Stomach (tissue), 8 donors: ENCODE measurements at regions not wholly inside any gene's neighbourhood (a gene's known extent, or its start where the extent isn't known, plus 50 kb on each side); places are given as distances from the start of the nearest gene placed in this dataset.

Experiments
- DNase-seq, 2 donors: peaks; one replicate each; pipeline versions ENCODE4 v3.0.0 to v3.0.0-alpha.2; 2013 to 2019
- H3K27ac ChIP-seq, 5 donors: fragments of 200-600 bp in 4 of 5; sonication (generic) in 4 of 5; one replicate each; pipeline ENCODE4 v1.5.1; 2013 to 2019; ENCODE audit warnings: mild to moderate bottlenecking in 1 of 5, moderate library complexity in 1 of 5
- H3K27me3 ChIP-seq, 3 donors: fragments of 200-600 bp; sonication (generic); one replicate each; pipeline ENCODE4 v1.5.1; 2017 to 2019; ENCODE audit warnings: mixed run types in 1 of 3
- H3K36me3 ChIP-seq, 4 donors: fragments of 200-600 bp; sonication (generic); 1 replicate in 3 of 4; 2 replicates in 1 of 4; pipeline ENCODE4 v1.5.1; 2016 to 2019
- H3K4me1 ChIP-seq, 4 donors: fragments of 200-600 bp; sonication (generic); one replicate each; pipeline ENCODE4 v1.5.1; 2016 to 2019
- H3K4me3 ChIP-seq, 4 donors: fragments of 200-600 bp; sonication (generic) in 3 of 4; one replicate each; pipeline ENCODE4 v1.5.1; 2016 to 2019; ENCODE audit warnings: mild to moderate bottlenecking in 1 of 4
- H3K9me3 ChIP-seq, 4 donors: fragments of 200-600 bp; sonication (generic); one replicate each; pipeline ENCODE4 v1.5.1; 2016 to 2019
- EP300 ChIP-seq: sonication (generic); formaldehyde crosslinking; IDR thresholded peaks from one replicate; pipeline ENCODE4 v1.6.1; 2017; ENCODE audit warnings: antibody characterized with exemption
- POLR2A ChIP-seq, 4 donors: fragments of 450-650 bp; IDR thresholded peaks; one replicate each; pipeline ENCODE4 v1.6.1; 2016; ENCODE audit warnings: antibody characterized with exemption in 4 of 4, control low read depth in 2 of 4, mild to moderate bottlenecking in 1 of 4, moderate library complexity in 1 of 4
- POLR2AphosphoS5 ChIP-seq, 3 donors: sonication (generic); formaldehyde crosslinking; IDR thresholded peaks; one replicate each; pipeline ENCODE4 v1.6.1; 2016; ENCODE audit warnings: antibody characterized with exemption in 3 of 3
- WGBS, 5 donors: extraction: QIAGEN DNeasy Blood & Tissue Kit in 3 of 5; methylation state at CpG; one replicate each; pipeline versions ENCODE4 v1.1.5 to v1.1.7; 2013 to 2018; 5-methylcytosine and 5-hydroxymethylcytosine counted together
- intact Hi-C: fragments of 100-400 bp; cut with DNase I; formaldehyde crosslinking; loops from one replicate; pipeline ENCODE4 v1.15.1; 2023; ENCODE audit warnings: low total_unique reads
- TF ChIP-seq, protein P1 (sequence below), 7 experiments: fragments of 450-650 bp in 4 of 7; fragments of 200-600 bp in 3 of 7; sonication (generic) in 3 of 7; IDR thresholded peaks; one replicate each; pipeline ENCODE4 v1.5.1; 2016 to 2019; ENCODE audit warnings: antibody characterized with exemption in 7 of 7, control low read depth in 2 of 7, mild to moderate bottlenecking in 1 of 7
- donor health status: healthy with polysubstance abuse.
- donor health status: Bipolar disorder and iron deficiency.
- donor health status: healthy.

- TF ChIP-seq POLR2A (IDR thresholded peaks at IDR 0.05) (no peak), EP300 (no peak), POLR2AphosphoS5 (IDR thresholded peaks at IDR 0.05) (no peak)
- TF ChIP-seq, protein P1, sequence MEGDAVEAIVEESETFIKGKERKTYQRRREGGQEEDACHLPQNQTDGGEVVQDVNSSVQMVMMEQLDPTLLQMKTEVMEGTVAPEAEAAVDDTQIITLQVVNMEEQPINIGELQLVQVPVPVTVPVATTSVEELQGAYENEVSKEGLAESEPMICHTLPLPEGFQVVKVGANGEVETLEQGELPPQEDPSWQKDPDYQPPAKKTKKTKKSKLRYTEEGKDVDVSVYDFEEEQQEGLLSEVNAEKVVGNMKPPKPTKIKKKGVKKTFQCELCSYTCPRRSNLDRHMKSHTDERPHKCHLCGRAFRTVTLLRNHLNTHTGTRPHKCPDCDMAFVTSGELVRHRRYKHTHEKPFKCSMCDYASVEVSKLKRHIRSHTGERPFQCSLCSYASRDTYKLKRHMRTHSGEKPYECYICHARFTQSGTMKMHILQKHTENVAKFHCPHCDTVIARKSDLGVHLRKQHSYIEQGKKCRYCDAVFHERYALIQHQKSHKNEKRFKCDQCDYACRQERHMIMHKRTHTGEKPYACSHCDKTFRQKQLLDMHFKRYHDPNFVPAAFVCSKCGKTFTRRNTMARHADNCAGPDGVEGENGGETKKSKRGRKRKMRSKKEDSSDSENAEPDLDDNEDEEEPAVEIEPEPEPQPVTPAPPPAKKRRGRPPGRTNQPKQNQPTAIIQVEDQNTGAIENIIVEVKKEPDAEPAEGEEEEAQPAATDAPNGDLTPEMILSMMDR (IDR thresholded peaks at IDR 0.05) = no peak
- intact Hi-C loops = no loop called here
- 80 to 91% (median 84%) methylated on average over 10 of the region's 10 CpGs for WGBS, 5 donors
- Histone ChIP-seq H3K4me1 (no peaks in the 10 kb centered on the region), H3K27me3 (no peaks in the 10 kb centered on the region), H3K36me3 (no peaks in the 10 kb centered on the region), H3K4me3 (no peak overlapping the region), H3K27ac (no peak overlapping the region), H3K9me3 (peaks cover 0 to 5% (median 0%) of the 10 kb centered on the region in 4 donors)
- no peak for DNase-seq
Observed at GRCh38 chr16:79492036-79492435, 108.5 kb downstream of the MAF start.

DNA sequence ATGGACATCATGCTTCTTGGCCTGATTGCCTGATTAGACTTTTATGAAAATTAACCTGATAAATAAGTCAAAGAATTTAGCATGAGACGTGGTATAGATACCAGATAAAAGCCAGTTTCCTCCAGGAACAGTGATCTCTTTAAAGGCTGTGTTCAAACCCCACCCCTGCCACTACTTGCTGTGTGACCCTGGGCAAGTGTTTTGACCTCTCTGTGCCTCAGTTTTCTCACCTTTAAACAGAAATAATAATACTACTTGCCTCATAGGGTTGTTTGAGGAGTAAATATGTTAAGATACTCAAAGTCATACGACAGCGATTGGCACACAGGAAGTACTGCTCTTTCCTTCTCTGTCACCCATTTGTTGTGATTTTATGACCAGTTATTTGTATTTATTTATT lies 115.5 kb downstream of the MAF start:
- H3K4me3 ChIP-seq = no peak overlapping the region
- DNase-seq = no peak
- 74 to 86% (median 78%) methylated on average over 3 of the region's 3 CpGs for WGBS, 5 donors
- H3K9me3 ChIP-seq = no peaks in the 10 kb centered on the region
- H3K27me3 ChIP-seq = no peaks in the 10 kb centered on the region
- no peaks in the 10 kb centered on the region for H3K4me1 ChIP-seq
- TF ChIP-seq POLR2AphosphoS5 (IDR thresholded peaks at IDR 0.05) (no peak), EP300 (no peak), POLR2A (IDR thresholded peaks at IDR 0.05) (no peak)
- TF ChIP-seq, protein P1 (IDR thresholded peaks at IDR 0.05) = no peak
- H3K36me3 ChIP-seq = no peaks in the 10 kb centered on the region
- intact Hi-C loops = no loop called here
- no peak overlapping the region for H3K27ac ChIP-seq

DNA sequence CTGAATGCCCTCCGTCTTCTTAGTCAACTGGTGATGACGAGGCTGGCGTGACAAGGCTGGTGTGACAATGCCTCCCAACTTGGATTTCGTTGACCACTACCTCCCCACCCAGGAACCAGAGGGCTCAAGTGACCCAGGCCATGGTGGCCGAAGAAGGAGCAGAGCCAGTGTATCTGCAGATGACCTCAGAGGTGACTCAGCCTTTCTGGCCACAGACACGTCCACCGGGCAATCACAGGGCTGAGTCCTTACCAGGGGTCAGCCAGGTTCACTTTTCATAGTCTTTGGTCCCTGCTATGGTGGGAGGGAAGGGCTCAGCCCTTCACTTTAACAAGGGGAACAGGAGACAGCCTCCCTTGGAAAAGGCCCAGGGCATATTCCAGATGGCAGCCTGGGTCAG lies 116.3 kb downstream of the MAF start:
- H3K36me3 ChIP-seq = no peaks in the 10 kb centered on the region
- no peak for DNase-seq
- no peak overlapping the region for H3K4me3 ChIP-seq
- H3K27me3 ChIP-seq = no peaks in the 10 kb centered on the region
- intact Hi-C loops = no loop called here
- TF ChIP-seq EP300 (no peak), POLR2A (IDR thresholded peaks at IDR 0.05) (no peak), POLR2AphosphoS5 (IDR thresholded peaks at IDR 0.05) (no peak)
- TF ChIP-seq, protein P1 (IDR thresholded peaks at IDR 0.05) = no peak
- no peaks in the 10 kb centered on the region for H3K4me1 ChIP-seq
- H3K9me3 ChIP-seq = no peaks in the 10 kb centered on the region
- 83 to 91% (median 89%) methylated on average over 7 of the region's 7 CpGs for WGBS, 5 donors
- no peak overlapping the region for H3K27ac ChIP-seq

GRCh38 chr16:79483336-79483735 lies 117.2 kb downstream of the MAF start:
- Histone ChIP-seq H3K36me3 (no peaks in the 10 kb centered on the region), H3K9me3 (no peaks in the 10 kb centered on the region), H3K4me3 (no peak overlapping the region), H3K4me1 (no peaks in the 10 kb centered on the region), H3K27ac (no peak overlapping the region), H3K27me3 (no peaks in the 10 kb centered on the region)
- no peak for TF ChIP-seq POLR2A (IDR thresholded peaks at IDR 0.05)
- TF ChIP-seq, protein P1 (IDR thresholded peaks at IDR 0.05) = no peak
- no peak for TF ChIP-seq POLR2AphosphoS5 (IDR thresholded peaks at IDR 0.05)
- no peak for DNase-seq
- 74 to 85% (median 77%) methylated on average over 3 of the region's 3 CpGs for WGBS, 5 donors
- intact Hi-C loops = no loop called here
